T-helper 22 cell (primary cell): ENCODE measurements at regions not wholly inside any gene's neighbourhood (a gene's known extent, or its start where the extent isn't known, plus 50 kb on each side); places are given as distances from the start of the nearest gene placed in this dataset.

Source experiments
- DNase-seq: peaks from one replicate; pipeline ENCODE4 v3.0.0-alpha.2; 2020; ENCODE audit warnings: low read depth

DNA sequence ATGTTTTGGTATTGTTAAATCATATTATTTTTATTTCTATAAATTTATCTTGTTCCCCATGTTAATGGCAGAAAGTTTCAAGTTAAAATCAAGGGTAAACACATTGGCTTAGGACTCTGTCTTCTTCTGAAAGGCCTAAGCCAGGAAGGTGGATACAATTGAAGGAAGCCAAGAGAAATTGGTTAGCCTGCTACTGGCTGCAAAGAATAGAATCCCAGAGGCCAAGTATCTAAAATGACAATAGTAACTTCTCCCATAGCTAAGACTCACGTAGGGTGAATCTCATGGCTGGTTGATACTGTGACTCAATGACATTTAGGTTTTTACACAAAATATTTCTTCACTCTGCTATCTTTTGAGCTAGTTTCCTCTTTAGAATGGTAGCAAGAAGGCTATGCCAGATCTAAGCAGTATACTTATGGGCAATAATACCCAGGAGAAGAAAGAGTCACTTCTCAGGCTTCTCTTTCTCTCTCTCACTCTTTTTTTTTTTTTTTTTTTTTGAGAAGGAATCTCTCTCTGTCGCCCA is 621.5 kb upstream of the TBL1XR1 start:
- DNase-seq, result no peak

DNA sequence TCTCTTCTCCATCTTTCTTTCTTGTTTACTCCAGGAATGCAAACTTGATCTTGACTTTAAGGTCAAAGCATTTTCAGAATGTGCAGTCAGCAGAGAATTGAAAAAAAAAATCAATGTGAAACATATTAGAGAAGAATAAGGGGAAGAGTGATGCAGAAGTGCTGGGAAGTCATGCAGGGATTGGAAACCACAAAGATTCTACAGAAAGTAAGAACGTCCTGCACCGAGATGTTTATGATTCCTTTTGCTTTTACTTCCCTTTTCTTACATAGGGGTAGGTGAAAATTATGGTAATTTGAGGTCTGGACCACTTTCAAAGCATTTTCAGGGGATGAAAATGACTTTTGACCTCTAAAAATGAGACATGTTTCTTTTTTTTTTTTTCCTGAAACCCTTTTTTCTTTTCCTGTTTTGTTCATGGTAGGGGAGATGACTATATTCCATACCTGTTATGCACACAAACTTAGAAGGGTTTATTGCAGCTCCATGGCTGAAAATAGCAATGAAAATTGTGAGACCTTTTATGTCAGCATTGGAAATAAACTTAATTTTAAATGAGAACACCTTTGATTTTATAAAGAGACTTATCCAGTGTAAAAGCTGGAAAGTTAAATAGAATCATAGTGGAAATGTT is 623.5 kb upstream of the TBL1XR1 start:
- DNase-seq, result no peak

GRCh38 chr3:177822681-177823096 is 625.4 kb upstream of the TBL1XR1 start:
- no peak for DNase-seq

DNA sequence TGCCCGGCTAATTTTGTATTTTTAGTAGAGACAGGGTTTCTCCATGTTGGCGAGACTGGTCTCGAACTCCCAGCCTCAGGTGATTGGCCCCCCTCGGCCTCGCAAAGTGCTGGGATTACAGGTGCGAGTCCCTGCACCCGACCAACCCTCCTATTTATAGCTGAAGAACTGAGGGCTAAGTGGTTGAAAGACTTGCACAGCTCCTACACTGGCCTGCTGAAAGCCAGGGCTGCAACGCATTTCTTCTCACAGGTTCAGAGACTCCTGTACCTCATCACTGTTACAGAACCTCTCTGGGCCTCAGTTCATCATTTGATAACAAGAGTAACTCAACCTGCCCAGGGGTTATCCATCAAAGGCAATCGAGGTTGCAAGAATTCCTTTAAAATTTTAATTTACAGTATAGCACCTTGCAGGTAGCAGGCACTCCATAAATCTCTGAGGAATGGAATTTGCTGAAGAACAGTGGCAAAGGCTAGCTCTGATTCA is 626.5 kb upstream of the TBL1XR1 start:
- no peak for DNase-seq

- DNase-seq, result no peak
Measured at GRCh38 chr3:177824190-177824786, 627.0 kb upstream of the TBL1XR1 start.

DNA sequence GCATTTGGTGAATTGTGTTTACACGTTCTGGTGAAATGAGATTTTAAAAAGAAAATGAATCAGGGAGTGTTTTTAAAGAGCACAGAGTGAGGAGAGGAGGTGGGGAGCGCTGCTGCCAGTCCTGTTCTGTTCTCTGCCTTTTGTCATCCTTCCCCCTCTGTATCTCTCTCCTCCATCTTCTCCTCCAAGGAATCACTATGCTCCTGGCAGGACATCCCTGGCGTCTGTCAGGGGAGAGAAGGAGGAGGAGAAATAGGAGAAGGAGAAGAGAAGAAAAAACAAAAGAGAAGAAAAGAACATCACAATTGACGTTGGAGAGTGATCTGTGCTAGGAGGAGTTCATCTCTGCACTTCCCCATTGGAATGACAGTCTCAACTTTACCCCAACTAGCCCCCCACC is 627.6 kb upstream of the TBL1XR1 start:
- no peak for DNase-seq

DNA sequence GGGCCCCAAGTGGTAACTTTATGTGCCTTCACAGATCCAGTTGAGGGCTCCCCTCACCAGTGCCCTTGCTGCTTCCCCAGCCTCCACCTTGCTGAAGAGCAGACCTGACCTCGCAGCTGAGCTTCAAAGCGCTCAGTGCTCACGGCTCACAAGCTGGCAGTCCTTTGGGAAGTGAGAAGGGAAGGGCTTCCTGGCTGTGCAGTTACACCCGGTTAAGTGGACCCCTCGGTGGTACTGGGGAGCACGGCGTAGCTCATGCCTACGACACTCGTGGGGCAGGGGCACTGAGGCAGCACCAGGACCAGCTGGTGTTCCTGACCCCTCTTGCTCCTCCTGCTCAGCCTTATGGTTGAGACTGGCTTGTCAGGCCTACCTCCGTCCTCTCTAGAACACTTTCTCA is 629.0 kb upstream of the TBL1XR1 start:
- DNase-seq, result no peak

- no peak for DNase-seq
Measured at GRCh38 chr3:177827511-177828207, 630.4 kb upstream of the TBL1XR1 start.

- DNase-seq, result no peak
Measured at GRCh38 chr3:177828208-177828565, 630.9 kb upstream of the TBL1XR1 start.

- no peak for DNase-seq
Measured at GRCh38 chr3:177830411-177830849, 633.1 kb upstream of the TBL1XR1 start.

GRCh38 chr3:177831361-177831760 is 634.1 kb upstream of the TBL1XR1 start:
- DNase-seq, result no peak

DNA sequence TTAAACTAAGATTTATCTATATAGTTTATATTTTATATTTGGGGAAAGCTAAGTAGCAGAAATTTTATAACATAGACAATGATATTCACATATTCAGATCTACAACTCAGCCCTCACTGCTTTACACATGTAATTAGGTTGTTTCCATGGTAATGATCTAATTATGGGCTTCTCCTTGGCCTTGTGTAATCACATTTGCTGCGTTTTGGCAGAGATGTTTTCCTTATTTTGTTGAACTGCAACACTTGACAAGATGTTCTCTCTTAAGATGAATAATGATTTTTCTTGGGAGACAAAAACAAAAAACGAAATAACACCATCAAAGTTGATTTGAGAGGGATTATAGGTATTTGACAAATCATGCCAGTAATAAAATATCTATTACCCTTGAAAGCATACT is 635.6 kb upstream of the TBL1XR1 start:
- DNase-seq, result no peak

GRCh38 chr3:177833332-177833731 is 636.0 kb upstream of the TBL1XR1 start:
- DNase-seq, result no peak

- no peak for DNase-seq
Measured at GRCh38 chr3:177835008-177835407, 637.7 kb upstream of the TBL1XR1 start.

DNA sequence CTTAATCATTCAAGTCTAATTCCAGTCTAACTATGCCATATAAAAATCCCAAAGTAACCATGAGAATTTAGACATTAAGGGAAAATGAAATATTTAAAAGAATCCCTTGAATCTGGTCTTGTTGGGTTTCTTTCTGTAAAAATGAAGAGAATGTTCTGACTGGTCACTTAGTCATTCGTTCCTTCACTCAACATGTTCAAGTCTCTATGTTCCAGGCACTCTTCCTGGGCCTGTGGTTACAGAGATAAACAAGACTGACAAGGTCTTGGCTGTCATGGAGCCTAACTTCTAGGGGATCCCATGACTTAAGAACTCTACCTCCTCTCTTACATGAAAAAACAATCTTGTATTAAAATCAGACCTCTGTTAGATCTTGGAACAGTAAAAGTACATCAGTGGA is 638.6 kb upstream of the TBL1XR1 start:
- no peak for DNase-seq

DNA sequence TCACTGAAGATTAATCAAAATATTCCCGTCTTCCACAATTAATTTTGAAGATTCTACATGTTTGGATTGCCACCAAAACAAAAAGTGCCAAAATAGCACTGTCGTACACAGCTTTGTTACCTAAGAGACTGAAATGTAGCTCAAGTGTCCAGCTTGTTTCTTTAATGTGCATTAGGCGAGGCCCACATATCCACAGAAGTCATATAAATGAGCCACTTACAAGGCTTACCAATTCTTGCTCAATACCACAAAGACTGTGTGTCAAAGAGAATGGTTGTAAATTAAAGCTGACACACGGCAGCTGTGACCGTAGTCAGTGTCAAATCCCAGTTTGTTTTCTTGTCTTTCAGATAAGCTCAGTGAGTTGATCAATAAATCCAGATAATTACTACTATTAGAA is 639.4 kb upstream of the TBL1XR1 start:
- no peak for DNase-seq

DNA sequence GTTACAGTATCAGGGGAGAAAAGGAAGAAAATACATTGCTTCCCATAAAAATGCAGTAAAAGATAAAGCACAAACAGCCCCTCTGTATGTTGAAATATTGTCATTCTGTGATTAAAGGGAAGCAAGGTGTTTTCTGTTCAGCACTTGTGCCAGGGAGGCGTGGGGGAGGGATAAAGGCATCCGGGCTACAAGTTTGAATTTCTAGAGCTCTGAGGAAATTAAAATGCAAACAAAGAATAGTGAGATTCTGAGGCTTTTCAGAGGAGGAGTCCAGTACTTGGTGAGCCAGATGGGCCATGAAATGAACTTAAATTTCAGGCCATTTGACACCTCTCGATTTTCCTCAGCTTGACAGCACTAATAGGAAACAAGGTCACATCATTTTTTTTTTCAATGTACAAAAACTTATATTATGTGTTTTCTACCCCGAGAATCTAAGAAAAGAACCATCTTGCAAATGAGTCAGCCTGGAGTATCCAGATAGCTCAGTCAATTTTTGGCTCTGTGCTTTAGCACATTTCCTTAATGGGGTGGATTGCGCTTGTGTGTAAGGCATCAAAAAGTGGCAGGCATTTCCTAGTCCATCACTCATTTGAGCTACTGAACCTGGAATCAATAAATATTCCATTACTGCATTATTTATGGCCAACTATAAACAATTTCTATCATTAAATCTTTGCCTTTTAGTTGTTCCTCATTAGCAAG is 640.8 kb upstream of the TBL1XR1 start:
- DNase-seq, result no peak

DNA sequence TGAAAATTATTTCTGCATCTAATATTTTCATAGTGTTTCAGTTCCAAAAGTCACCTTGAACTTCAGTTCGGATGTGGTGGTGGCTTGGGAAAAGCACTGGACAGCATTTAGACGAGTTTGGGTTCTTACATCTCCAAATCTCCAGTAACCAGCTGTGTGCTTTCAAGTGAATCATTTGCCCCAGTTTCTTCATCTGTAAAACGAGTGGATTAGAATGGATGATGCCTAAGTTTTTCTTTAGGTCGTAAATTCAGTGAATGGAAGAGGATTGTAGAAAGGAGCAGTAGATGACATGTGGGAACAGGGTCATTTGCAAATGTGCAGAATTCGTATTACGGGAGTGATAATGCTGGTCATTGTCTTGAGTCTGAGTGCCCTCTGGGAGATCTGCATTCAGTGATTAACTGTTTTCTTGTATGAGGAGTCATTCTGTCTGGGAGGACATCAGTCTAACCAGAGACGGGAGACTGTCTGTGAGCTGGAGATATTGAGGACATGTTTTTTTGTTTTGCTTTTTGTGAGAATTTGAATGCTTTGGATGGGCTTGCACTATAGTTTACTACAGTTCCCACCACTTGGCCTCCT is 641.6 kb upstream of the TBL1XR1 start:
- no peak for DNase-seq

- no peak for DNase-seq
Measured at GRCh38 chr3:177842302-177842701, 645.0 kb upstream of the TBL1XR1 start.

DNA sequence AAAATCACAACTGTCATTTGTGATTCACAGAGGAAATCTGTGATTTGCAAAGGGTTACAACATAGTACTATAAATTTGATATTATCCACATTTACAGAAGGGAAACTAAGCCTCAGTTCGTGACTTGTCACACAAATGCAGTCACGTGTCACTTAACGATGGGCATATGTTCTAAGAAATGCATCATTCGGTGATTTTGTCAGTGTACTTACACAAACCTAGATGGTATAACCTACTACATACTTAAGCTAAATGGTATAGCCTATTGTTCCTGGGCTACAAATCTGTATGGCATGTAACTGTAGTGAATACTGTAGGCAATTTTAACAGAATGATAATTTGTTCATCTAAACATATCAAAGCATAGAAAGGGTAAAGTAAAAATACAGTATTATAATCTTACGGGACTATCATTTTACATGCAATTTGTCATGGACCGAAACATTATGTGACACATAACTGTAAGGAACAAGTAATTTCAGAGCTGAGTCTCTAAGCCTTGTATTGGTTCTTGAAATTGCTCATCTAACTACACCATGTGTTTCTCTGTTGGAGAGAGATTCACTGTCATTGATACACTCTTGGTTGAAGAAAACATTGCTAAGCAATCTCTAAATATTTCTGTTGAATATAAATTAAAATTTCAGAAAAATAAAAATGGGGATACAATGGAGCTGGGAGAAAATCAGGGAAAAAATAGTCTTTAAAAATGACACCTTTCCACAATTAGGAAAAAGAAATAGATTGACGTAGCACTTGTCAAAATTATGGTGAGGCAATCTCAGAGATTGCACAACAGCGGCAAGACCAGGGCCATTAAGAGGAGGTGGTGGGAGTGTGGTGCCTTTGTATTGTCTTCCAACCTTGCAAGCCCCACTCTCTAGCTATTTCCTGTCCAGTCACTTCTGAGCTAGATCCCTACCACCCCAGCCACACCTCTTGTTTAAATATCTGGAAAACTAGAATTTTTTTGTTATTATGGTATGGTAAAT is 645.8 kb upstream of the TBL1XR1 start:
- DNase-seq, result no peak
